Activated B cell treated with CpG ODN at 0.5 μM for 24 hours (primary cell): ENCODE measurements at regions not wholly inside any gene's neighbourhood (a gene's known extent, or its start where the extent isn't known, plus 50 kb on each side); places are given as distances from the start of the nearest gene placed in this dataset.

ENCODE experiments used
- ATAC-seq: fragments of 200-7000 bp; cut with Tn5 transposase; one replicate; pipeline ENCODE4 v1.10.0; 2021; ENCODE audit warnings: low read depth, mild to moderate bottlenecking, moderate library complexity
- CTCF ChIA-PET: fragments of 350-600 bp; sonication (Branson Sonifier 250); formaldehyde crosslinking; loops from one replicate; lab custom pipeline; 2021; ENCODE audit warnings: antibody characterized with exemption; lab: Charles Lee
- POLR2A ChIA-PET: fragments of 350-600 bp; sonication (Branson Sonifier 250); formaldehyde crosslinking; loops from one replicate; lab custom pipeline; 2021; ENCODE audit warnings: antibody characterized with exemption; lab: Charles Lee
- DNase-seq: peaks from one replicate; pipeline ENCODE4 v3.0.0; 2022
- H3K27ac Mint-ChIP-seq: one replicate; pipeline ENCODE4 v1.8.0; 2020; ENCODE audit warnings: mixed read lengths
- H3K27me3 Mint-ChIP-seq: one replicate; pipeline ENCODE4 v1.8.0; 2021; ENCODE audit warnings: mixed read lengths
- H3K36me3 Mint-ChIP-seq: one replicate; pipeline ENCODE4 v1.8.0; 2021; ENCODE audit warnings: low read depth, mixed read lengths
- H3K4me1 Mint-ChIP-seq: one replicate; pipeline ENCODE4 v1.8.0; 2021; ENCODE audit warnings: mixed read lengths
- H3K4me3 Mint-ChIP-seq: one replicate; pipeline ENCODE4 v1.8.0; 2020; ENCODE audit warnings: mild to moderate bottlenecking, mixed read lengths
- H3K9me3 Mint-ChIP-seq: one replicate; pipeline ENCODE4 v1.8.0; 2020; ENCODE audit warnings: mixed read lengths
- CTCF ChIP-seq: fragments of 200-600 bp; IDR thresholded peaks from one replicate; pipeline ENCODE4 v1.8.0; 2022; ENCODE audit warnings: antibody characterized with exemption, mild to moderate bottlenecking
- intact Hi-C: fragments of 100-400 bp; cut with micrococcal nuclease; formaldehyde crosslinking; loops from one replicate; pipeline ENCODE4 v1.15.1; 2024

- Mint-ChIP-seq H3K4me1 (no peaks in the 10 kb centered on the region), H3K9me3 (no peaks in the 10 kb centered on the region), H3K27ac (no peak overlapping the region), H3K27me3 (no peaks in the 10 kb centered on the region), H3K36me3 (no peaks in the 10 kb centered on the region), H3K4me3 (no peak overlapping the region)
- no peak for DNase-seq
- POLR2A ChIA-PET = no interaction called here
- intact Hi-C loops = no loop called here
- TF ChIP-seq CTCF = no peak
- ATAC-seq = no peak
- CTCF ChIA-PET = no interaction called here
These were observed 816.3 kb downstream of the BRD1 start for GRCh38 chr22:49011379-49011768.

GRCh38 chr22:49010901-49011300 lies 816.8 kb downstream of the BRD1 start:
- intact Hi-C loops = no loop called here

GRCh38 chr22:49010070-49010863 lies 817.4 kb downstream of the BRD1 start:
- no peaks in the 10 kb centered on the region for H3K9me3 Mint-ChIP-seq
- H3K4me1 Mint-ChIP-seq = no peaks in the 10 kb centered on the region
- ChIA-PET POLR2A (no interaction called here), CTCF (no interaction called here)
- no peak overlapping the region for H3K27ac Mint-ChIP-seq
- TF ChIP-seq CTCF = no peak
- DNase-seq = no peak
- H3K4me3 Mint-ChIP-seq = no peak overlapping the region
- no peak for ATAC-seq
- H3K27me3 Mint-ChIP-seq = no peaks in the 10 kb centered on the region
- no peaks in the 10 kb centered on the region for H3K36me3 Mint-ChIP-seq
- intact Hi-C loops = no loop called here

More at GRCh38 chr22:49010901-49011300, 816.8 kb downstream of the BRD1 start:
- no peaks in the 10 kb centered on the region for H3K9me3 Mint-ChIP-seq
- no peaks in the 10 kb centered on the region for H3K27me3 Mint-ChIP-seq
- ChIA-PET CTCF (no interaction called here), POLR2A (no interaction called here)
- no peaks in the 10 kb centered on the region for H3K36me3 Mint-ChIP-seq
- DNase-seq (no peak), ATAC-seq (no peak)
- no peak overlapping the region for H3K4me3 Mint-ChIP-seq
- H3K27ac Mint-ChIP-seq = no peak overlapping the region
- no peak for TF ChIP-seq CTCF
- no peaks in the 10 kb centered on the region for H3K4me1 Mint-ChIP-seq

- Mint-ChIP-seq H3K4me1 (no peaks in the 10 kb centered on the region), H3K36me3 (no peaks in the 10 kb centered on the region), H3K9me3 (no peaks in the 10 kb centered on the region), H3K27me3 (no peaks in the 10 kb centered on the region), H3K4me3 (no peak overlapping the region), H3K27ac (no peak overlapping the region)
- TF ChIP-seq CTCF = no peak
- POLR2A ChIA-PET = no interaction called here
- CTCF ChIA-PET = no interaction called here
- no peak for DNase-seq
- no peak for ATAC-seq
- intact Hi-C loops = no loop called here
These were observed 818.2 kb downstream of the BRD1 start for GRCh38 chr22:49009359-49010063.

- no peaks in the 10 kb centered on the region for H3K36me3 Mint-ChIP-seq
- ATAC-seq (no peak), DNase-seq (no peak)
- H3K4me3 Mint-ChIP-seq = no peak overlapping the region
- intact Hi-C loops = no loop called here
- no peak overlapping the region for H3K27ac Mint-ChIP-seq
- H3K9me3 Mint-ChIP-seq = peaks cover 3% of the 10 kb centered on the region
- CTCF ChIA-PET = no interaction called here
- POLR2A ChIA-PET = no interaction called here
- TF ChIP-seq CTCF = no peak
- H3K27me3 Mint-ChIP-seq = no peaks in the 10 kb centered on the region
- H3K4me1 Mint-ChIP-seq = no peaks in the 10 kb centered on the region
These were observed 818.9 kb downstream of the BRD1 start for GRCh38 chr22:49008682-49009235.
